ENCODE measurements at regions not wholly inside any gene's neighbourhood (a gene's known extent, or its start where the extent isn't known, plus 50 kb on each side); places are given as distances from the start of the nearest gene placed in this dataset.
"Not testable (repeated sequence)": the region's sequence is repeated elsewhere in the genome, so short reads cannot be mapped to it uniquely, and the experiment has no call there.

GRCh38 chr2:7094231-7094741 is 177.1 kb downstream of the RNF144A start:
- no peak for DNase-seq

GRCh38 chr2:7096726-7097352 is 179.6 kb downstream of the RNF144A start:
- peak in 1 of 14 donors; percentile 15 for DNase-seq

- DNase-seq = peak in 11 of 14 donors; percentile 10 to 70 (median 46)
These were observed 180.2 kb downstream of the RNF144A start for GRCh38 chr2:7097353-7097895.

- DNase-seq = no peak
These were observed 181.6 kb downstream of the RNF144A start for GRCh38 chr2:7098816-7099215.

- DNase-seq = not testable (repeated sequence)
These were observed 182.5 kb downstream of the RNF144A start for GRCh38 chr2:7099687-7100086.

GRCh38 chr2:7102826-7103225 is 185.6 kb downstream of the RNF144A start:
- no peak for DNase-seq

GRCh38 chr2:7108792-7109532 is 191.8 kb downstream of the RNF144A start:
- DNase-seq = no peak

GRCh38 chr2:7109533-7109885 is 192.3 kb downstream of the RNF144A start:
- no peak for DNase-seq

GRCh38 chr2:7111626-7112025 is 194.4 kb downstream of the RNF144A start:
- no peak for DNase-seq

- no peak for DNase-seq
These were observed 198.2 kb downstream of the RNF144A start for GRCh38 chr2:7115364-7115763.

- DNase-seq = no peak
These were observed 198.7 kb downstream of the RNF144A start for GRCh38 chr2:7115906-7116305.

- DNase-seq = peak in 1 of 14 donors; percentile 49
These were observed 199.3 kb downstream of the RNF144A start for GRCh38 chr2:7116511-7116910.

- peak in 1 of 14 donors; percentile 41 for DNase-seq
These were observed 199.9 kb downstream of the RNF144A start for GRCh38 chr2:7117076-7117475.

GRCh38 chr2:7118606-7119131 is 201.5 kb downstream of the RNF144A start:
- peak in 1 of 14 donors; percentile 50 for DNase-seq

GRCh38 chr2:7119132-7119835 is 202.1 kb downstream of the RNF144A start:
- peak in 4 of 14 donors; percentile 2 to 50 (median 10) for DNase-seq

- DNase-seq = no peak
These were observed 204.6 kb downstream of the RNF144A start for GRCh38 chr2:7121851-7122250.

- no peak for DNase-seq
These were observed 209.9 kb downstream of the RNF144A start for GRCh38 chr2:7127156-7127555.

GRCh38 chr2:7127687-7128086 is 210.5 kb downstream of the RNF144A start:
- no peak for DNase-seq

- no peak for DNase-seq
These were observed 214.0 kb downstream of the RNF144A start for GRCh38 chr2:7131261-7131660.

GRCh38 chr2:7132753-7133152 is 215.5 kb downstream of the RNF144A start:
- no peak for DNase-seq

- DNase-seq = no peak
These were observed 216.3 kb downstream of the RNF144A start for GRCh38 chr2:7133521-7133920.

- no peak for DNase-seq
These were observed 223.1 kb downstream of the RNF144A start for GRCh38 chr2:7140306-7140705.

GRCh38 chr2:7145707-7146106 is 228.5 kb downstream of the RNF144A start:
- no peak for DNase-seq
